ENCODE measurements at regions not wholly inside any gene's neighbourhood (a gene's known extent, or its start where the extent isn't known, plus 50 kb on each side); places are given as distances from the start of the nearest gene placed in this dataset.

- TF ChIP-seq CTCF (conservative IDR thresholded peaks at IDR 0.05 in 1 of 2, IDR thresholded peaks at IDR 0.05 in 1 of 2; ENCODE audit: extremely low read depth in 1 of 2, insufficient read depth in 1 of 2, low read depth in 1 of 2, low read length in 2 of 2), result no peak
- no peak for TF ChIP-seq EZH2 (IDR thresholded peaks at IDR 0.05; ENCODE audit: borderline replicate concordance, low read length)
Observed at GRCh38 chr3:171936191-171936841, 93.2 kb downstream of the TMEM212 start.
